GM12872 (cell line): ENCODE measurements at regions not wholly inside any gene's neighbourhood (a gene's known extent, or its start where the extent isn't known, plus 50 kb on each side); places are given as distances from the start of the nearest gene placed in this dataset.

Source experiments
- TF ChIP-seq, protein P1 (sequence below): IDR thresholded peaks from 3 replicates; pipeline ENCODE4 v1.5.1; 2011; ENCODE audit warnings: low read depth, mild to moderate bottlenecking, low read length, moderate library complexity; ENCODE audit not compliant: insufficient read depth

DNA sequence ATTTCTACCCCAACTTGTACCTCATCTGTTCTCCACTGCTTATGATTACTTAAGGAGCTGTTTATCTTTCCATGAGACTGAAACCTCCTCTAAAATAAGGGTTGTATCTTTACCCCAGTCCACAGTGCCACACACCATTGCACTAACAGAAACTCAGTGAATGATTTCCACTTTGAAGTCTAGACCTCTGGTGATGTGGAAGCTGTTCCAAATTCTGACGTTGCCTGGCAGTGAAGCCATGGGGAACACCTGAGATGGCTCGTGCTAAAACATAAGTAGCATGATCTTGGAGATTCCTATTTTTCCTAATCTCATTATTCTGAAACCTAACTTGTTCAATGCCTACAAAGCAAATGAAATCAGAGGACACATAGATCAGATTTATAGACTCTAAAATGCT lies 583.2 kb downstream of the EBF1 start:
- TF ChIP-seq, protein P1, sequence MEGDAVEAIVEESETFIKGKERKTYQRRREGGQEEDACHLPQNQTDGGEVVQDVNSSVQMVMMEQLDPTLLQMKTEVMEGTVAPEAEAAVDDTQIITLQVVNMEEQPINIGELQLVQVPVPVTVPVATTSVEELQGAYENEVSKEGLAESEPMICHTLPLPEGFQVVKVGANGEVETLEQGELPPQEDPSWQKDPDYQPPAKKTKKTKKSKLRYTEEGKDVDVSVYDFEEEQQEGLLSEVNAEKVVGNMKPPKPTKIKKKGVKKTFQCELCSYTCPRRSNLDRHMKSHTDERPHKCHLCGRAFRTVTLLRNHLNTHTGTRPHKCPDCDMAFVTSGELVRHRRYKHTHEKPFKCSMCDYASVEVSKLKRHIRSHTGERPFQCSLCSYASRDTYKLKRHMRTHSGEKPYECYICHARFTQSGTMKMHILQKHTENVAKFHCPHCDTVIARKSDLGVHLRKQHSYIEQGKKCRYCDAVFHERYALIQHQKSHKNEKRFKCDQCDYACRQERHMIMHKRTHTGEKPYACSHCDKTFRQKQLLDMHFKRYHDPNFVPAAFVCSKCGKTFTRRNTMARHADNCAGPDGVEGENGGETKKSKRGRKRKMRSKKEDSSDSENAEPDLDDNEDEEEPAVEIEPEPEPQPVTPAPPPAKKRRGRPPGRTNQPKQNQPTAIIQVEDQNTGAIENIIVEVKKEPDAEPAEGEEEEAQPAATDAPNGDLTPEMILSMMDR: no peak

DNA sequence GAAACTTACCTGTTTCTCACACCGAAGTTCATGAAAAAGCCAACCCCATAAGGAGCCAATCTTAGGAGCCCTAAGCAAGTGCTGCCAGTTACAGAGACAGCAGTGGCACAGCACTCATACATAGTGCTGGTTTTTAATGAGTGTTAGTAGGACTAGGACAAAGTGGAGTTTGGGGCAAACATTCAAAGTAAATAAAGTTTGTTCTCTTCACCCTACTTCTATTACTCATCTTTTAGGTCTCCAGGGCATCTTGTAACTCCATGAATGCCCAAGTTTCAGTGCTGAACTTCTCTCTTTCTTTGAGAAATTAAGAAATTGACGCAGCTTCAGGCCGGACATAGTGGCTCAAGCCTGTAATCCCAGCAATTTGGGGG lies 584.7 kb downstream of the EBF1 start:
- TF ChIP-seq, protein P1: no peak

DNA sequence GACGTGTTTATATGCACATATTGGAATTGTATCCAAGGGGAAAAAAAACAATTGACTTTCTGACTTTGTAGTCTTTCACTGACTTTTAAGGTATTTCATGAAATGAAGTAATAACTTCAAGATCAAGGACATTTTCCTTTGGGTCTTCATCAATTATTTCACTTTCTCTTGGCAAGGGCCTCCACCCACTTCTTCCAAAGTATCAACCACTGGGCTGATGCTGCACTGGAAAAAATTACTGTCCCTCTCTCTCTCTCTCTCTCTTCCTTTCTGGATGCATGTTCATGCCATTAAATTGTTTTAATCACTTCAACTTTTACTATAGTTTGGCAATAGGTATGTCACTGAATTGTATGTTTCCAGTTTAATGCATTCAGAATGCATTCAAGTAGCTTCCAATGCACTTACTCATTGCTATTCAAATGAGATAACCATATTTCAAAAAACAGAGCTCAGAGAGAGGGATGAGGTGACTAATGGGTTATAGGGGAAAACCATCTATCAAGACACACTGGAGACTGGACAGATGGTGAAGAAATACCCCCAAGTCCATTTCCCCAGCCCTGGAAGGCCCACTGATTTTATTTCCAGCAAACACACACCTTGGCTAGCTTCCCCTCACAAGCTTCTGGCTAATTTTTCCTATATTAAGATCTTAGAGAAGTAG lies 585.3 kb downstream of the EBF1 start:
- TF ChIP-seq, protein P1: no peak

DNA sequence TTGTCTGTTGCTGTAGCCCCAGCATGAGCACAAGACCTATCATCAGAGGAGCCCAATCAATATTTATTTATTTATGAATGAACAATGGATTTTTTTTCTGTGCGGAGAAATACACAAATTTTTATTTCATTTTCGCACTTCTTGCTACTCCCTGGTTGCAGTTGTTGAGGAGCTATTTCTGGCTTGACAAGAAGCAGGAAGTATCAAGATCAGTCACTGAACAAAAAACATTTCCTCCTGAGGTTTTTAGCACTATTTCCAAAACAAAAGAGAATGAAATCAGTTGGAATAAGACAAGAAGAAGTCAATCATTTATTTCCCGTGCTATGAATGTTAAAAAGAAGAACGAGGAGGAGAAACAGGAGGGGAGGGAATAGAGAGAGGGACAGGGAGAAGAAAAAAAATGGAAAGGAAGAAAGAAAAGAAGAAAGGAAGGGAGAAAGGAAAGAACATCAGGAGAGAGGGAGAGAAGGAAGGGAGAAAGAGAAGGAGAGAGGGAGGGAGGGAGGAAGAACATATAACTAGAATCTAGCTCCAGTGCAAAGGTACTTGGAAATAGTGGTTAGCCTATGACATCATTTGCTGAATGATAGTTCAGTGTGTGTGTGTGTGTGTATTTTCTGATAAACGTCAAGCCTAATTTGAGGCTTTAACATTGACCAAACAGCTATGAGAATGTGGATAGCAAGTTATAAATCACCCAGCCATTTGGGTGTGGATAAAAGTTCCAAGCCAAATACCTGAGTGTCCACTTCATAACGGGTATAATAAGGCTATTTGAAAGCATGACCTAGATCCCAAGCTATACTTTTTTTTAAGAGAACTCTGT lies 586.0 kb downstream of the EBF1 start:
- TF ChIP-seq, protein P1: no peak

DNA sequence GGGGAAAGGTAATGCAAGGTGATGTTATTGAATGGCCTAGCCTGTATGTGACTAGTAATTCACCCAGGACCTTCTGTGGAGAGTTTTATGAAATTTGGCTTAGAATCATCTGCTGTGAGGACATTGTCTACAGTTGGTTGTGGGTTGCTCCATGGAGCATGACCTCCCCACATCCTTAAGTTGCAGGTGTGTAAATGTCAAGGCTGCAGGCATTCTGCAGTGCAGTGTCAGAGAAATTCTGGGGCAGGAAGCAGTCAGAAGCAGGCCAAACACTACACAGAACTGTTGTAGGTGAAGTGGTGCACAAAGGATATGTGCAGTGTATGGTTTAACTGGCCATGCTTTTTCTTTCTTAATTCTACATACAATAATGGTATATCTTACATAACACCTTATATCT lies 588.3 kb downstream of the EBF1 start:
- TF ChIP-seq, protein P1: no peak

DNA sequence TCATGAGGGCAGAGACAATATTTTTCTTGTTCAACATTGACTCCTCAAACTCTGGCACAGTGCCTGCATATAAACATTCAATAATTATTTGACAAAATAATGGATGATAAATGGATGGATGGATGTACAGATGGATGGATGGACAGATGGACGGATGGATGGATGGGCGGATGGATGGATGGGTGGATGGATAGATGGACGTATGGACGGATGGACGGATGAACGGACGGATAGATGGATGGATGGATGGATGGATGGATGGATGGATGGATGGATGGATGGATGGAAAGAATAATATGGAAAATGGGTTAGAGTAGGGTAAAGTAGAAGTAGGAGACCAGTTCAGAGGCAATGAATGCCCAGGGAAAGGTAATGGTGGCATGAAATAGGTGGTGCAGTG lies 589.2 kb downstream of the EBF1 start:
- TF ChIP-seq, protein P1: no peak

DNA sequence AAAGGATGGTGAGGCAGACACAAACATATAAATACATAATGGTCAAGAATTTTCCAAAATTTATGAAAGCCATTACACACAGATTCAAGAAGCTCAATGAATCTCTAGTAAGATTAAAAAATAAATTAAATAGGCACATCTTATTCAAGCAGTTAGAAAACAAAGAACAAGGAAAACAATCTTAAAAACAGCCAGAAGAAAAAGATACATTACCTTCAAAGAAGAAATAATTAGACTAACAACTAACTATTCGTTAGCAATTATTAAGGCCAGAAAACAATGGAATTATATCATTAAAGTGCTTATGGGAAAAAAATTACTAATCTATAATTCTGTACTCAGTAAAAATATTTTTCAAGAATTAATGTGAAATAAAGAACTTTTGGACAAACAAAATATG lies 593.1 kb downstream of the EBF1 start:
- TF ChIP-seq, protein P1: no peak
